ENCODE measurements at regions not wholly inside any gene's neighbourhood (a gene's known extent, or its start where the extent isn't known, plus 50 kb on each side); places are given as distances from the start of the nearest gene placed in this dataset.
"Not testable (repeated sequence)": the region's sequence is repeated elsewhere in the genome, so short reads cannot be mapped to it uniquely, and the experiment has no call there.

DNA sequence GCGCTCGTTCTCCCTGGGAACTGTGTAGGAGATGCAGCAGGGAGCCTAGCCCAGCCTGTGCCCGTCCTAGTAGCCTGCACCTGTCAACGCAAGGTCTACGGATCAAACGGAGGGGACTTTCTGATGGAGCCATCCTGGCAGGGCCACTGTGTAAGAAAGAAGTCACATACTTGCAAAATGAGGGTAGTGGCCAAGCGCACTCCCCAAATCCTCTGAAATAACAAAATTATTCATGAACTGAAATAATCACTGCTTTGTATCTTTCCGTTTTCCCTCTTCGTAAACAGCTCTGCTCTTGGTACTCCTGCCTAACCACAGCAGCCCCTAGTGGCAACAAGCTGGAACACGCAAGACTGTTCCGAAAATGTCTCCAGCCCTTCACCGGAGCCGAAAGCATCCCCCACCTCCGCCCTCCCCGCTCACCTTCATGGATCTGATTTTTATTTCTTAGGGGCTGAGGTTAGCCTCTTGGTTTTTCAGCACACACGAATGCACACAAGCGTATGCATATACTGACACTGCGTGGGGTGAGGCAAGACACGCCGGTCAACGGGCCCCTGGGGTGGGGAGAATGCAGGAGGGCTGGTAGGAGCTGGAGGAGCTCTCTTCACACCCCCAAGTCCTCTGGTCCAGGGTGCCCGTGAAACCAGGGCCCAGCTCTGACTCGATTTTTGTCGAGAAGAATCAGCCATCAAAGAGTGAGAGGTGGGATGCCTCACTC, 100.8 kb downstream of the ABCC12 start:
- DNase-seq, result peak; percentile 27

DNA sequence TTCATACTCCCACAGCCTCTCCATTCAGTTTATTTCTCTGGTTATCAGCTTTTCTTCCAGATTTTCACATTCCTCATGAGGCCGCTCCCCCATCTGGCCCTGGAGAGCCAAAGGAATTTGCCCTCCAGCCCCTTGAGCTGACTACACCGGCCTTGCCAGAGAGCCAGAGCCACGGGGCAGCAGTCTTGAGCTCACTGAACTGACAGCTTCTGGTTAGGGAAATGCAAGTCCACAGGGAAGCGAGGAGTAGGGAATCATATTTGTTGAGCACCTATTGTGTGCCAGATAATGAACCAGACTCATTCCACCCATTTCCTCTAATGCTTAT, 102.4 kb downstream of the ABCC12 start:
- no peak for DNase-seq

DNA sequence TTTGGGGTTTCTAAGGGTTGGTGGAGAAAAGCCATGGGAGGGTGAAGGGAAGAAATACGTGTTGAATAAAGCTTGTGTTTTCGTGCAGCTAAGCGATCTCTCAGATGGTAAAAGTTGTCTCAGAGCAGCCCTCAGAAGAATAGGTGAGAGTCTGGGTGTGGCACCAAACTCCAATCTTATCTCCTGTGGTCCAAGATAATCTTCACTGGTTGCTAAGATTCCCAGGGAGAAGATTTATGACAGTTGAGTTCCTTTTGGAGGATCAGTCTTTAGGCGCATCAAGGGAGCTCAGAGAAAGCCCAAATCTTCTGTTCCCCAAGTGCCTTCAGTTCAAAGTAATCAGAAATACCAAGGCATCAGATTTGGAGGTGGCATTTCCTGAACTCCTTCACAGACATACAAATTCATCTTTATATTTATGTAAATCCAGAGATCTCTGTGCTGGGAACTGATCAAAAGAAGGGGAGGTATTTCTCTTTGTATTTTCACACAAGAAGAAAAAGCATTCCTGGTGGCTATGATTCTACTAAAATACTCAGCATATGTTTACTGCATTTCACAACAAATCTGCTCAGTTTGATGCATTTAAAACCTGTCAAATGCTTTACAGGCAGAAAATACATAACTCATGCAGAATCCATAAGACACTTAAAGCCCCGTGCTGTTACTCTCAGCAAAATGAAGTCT, 102.9 kb downstream of the ABCC12 start:
- DNase-seq, result no peak

DNA sequence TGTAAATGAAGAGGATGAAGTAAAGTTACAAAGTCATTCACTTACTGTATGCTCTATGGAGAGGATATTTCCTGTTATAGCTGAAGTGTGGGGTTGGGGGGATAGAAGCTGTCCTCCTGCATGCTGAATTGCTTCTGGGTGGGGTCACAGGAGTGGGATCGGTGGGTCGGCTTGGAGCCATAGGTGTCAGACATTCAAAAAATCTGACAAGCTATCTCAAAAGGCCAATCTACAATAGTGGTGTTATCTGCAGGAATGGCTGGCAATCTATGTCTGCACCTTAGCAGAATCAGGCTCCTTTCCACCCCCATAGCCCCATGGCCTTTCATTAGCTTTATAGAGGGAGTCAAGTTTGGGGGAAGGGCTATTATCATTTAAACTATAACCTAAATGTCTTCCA, 104.9 kb downstream of the ABCC12 start:
- DNase-seq, result no peak

DNA sequence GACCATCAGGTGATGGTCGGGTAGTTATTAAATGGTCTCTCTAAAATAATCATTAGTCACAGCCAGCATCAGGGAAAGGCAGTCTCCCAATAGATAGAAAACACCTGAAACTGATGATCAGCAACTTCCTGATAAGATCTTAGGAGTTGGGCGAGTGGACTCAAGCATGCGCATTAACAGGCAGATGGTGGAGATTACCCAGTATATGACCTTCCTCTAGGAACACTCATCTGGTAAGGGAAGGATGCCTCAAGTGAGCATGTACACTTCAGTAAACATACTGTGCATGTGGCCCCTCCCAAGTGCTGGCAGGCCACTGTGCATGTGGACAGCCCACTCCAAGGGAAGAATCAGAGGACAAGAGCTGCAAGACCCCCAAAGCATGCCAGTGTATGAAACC, 105.9 kb downstream of the ABCC12 start:
- DNase-seq, result no peak

DNA sequence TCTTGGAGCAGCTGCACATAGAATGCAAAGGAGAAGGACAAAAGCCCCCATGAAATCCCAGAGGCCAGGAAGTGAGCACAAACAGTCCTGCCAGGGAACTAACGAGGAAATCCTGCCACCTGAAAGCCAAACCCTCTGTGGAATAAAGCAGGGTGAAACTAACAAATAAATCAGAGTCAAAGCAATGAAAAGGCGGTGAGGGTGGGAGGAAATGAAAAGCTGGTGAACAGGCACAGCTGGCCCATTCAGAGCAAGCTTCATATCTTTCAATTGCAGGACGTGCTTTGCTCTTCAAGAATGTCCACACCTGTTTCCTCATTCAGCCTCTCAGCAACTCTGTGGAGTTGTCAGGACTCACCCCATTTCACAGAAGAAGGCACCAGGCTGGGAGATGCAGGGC, 108.1 kb downstream of the ABCC12 start:
- no peak for DNase-seq

DNA sequence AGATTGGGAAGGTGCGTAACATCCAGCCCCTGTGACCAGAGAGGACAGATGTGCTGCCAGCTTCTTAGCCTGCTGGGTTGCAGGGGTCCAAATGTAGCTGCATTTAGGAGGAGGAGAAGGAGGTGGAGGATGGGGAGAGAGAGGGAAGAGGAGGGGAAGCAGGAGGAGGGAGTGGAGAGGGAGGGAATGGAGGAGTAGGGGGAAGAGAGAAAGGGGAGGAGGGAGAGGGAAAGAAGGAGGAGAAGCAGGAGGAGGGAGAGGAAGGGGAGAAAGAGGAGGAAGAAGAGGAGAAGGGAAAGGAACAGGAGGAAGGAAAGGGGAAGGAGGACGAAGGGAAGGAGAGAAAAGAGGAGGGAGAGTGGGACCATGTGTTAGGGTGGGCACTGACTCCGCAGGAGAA, 108.6 kb downstream of the ABCC12 start:
- DNase-seq, result no peak

DNA sequence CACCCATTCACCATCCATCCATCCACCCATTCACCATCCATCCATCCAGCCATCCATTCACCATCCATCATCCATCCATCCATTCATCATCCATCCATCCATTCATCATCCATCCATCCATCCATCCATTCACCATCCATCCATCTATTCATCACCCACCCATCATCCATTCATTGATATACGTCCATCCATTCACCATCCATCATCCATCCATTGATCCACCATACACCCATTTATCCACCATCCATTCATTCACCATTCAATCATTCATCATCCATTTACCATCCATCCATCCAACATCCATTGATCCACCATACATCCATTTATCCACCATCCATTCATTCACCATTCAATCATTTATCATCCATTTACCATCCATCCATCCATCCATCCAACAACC, 111.7 kb downstream of the ABCC12 start:
- DNase-seq, result no peak

DNA sequence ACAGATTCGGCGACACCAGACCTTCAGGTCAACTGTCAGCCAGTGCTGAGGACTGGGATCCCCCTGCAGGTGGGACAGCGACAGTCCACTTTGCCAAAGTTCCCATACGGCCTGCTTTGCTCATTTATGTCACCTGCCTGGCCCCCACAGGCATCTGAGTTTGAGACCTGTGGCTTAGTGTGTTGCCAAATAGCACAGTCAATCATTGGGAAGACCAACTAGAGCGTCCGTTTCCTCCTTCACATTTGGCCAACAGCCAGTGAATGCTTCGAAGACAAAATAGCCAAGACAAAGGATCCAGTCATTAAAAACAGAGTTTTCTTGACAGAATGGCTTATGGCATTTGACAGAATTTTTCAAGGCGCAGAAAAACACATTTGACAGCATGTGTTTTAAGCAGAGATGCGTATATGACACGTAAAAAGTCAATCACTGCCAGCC, 113.8 kb downstream of the ABCC12 start:
- DNase-seq, result no peak

DNA sequence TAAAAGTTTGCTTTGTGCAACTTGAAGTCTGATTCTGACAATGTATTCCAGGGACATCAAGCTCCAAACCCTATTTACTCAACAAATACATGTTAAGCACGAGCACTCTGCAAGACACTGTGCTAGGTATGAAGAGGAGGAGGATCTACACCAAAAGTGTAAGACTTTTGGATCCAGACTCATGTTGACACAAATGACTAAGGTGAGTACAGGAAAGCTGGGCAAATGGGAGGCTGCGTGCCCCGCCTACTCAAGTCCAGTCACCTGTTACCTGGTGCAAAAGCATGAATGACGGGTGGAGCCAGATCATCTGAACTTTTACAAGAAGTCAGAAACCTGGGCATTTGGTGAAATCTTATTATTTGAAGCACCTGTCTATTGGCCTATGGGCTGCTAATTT, 120.7 kb downstream of the ABCC12 start:
- DNase-seq, result no peak

DNA sequence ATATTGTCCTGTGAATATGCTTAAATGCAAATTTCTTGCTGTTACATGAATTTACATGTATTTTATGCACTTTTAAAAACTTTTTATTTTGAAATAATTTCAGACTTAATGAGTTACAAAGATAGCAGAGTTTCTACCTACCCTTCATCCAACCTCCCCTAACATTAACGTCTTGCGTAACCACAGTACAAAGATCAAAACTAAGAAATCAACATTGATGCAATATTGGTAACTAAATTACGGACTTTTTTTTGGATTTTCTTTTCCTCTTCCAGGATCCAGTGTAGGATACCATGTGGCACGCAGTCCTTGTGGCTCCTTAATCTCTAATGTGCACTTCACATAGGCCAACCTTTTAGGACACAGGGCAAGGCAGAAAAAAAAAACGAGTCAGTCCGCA, 124.9 kb downstream of the ABCC12 start:
- no peak for DNase-seq

DNA sequence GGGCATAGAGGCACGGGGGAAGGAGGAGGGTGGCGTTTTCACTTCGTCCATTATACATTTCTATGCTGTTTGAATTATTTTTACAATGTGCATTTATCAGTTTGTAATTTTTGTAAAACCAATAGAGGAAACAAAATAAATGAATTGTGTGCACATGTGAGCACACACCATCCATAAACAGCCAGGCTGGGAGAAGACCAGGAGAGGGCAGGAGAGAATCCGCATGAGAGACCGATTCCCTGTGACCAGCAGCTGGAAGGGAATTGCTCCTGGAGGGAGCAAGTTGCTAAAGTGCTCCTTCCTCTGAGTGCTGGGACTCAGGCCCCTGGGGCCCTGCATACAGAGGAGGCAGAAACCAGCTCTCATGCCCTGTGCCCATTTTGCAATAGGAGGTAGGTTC, 126.0 kb downstream of the ABCC12 start:
- no peak for DNase-seq

DNA sequence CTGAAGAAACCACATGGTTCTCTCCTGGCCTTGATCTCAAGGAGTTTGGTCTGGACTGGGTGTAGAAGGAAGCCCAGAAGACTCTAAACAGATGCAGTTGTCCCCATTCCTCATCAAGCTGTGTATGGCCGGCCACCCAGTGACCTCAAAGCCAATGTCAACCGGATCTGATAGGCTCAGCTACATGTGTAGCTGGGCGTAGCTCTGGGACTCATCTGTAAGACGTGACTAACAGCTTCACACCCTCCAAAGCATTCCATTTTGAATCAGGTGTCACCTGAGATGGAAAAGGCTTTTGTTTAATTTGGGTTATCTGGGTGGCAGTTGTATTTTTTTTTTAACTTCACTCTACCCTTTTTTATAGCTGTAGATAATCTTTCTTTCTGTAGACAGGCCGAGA, 130.4 kb downstream of the ABCC12 start:
- no peak for DNase-seq

DNA sequence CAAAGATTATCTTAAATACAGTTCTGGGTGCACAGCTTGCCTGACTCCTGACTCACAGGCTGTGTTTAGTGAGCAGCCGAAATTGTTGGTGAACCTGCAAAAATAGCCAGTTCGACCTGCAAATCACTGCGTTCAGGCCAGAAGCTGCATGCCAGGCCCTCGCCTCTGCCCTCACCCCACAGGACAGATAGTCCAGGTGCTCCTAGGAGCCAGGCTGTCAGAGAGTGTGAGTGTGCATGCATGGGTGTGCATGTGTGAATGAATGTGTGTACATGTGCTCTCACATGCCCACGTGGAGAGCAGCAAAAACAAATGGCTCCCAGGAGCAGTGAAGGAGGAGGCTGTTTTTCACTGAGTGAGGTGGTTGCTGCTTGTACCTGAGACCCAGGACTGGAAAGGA, 131.8 kb downstream of the ABCC12 start:
- DNase-seq, result no peak

DNA sequence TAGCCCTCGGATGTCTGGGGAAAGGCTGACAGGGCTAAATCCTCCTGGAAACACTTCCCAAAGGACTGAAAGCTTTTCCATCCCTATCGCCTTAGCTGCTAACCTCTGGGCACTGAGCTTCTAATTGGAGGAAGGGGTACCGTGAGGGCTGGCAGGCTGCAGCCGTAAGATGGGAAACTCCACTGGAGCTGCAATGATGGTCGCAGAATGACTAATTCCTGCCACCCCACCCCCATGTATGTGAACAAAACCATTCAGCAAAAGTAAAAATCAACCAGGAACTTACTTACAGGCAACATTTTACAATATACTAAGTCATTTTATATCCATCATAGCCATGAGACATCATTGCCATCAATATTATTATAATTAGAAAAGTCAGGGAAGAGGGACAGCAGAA, 133.3 kb downstream of the ABCC12 start:
- DNase-seq, result no peak

DNA sequence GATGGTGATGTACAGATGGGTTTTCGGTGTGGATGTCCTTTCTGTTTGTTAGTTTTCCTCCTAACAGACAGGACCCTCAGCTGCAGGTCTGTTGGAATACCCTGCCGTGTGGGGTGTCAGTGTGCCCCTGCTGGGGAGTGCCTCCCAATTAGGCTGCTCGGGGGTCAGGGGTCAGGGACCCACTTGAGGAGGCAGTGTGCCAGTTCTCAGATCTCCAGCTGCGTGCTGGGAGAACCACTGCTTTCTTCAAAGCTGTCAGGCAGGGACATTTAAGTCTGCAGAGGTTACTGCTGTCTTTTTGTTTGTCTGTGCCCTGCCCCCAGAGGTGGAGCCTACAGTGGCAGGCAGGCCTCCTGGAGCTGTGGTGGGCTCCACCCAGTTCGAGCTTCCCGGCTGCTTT, 135.2 kb downstream of the ABCC12 start:
- DNase-seq, result not testable (repeated sequence)

DNA sequence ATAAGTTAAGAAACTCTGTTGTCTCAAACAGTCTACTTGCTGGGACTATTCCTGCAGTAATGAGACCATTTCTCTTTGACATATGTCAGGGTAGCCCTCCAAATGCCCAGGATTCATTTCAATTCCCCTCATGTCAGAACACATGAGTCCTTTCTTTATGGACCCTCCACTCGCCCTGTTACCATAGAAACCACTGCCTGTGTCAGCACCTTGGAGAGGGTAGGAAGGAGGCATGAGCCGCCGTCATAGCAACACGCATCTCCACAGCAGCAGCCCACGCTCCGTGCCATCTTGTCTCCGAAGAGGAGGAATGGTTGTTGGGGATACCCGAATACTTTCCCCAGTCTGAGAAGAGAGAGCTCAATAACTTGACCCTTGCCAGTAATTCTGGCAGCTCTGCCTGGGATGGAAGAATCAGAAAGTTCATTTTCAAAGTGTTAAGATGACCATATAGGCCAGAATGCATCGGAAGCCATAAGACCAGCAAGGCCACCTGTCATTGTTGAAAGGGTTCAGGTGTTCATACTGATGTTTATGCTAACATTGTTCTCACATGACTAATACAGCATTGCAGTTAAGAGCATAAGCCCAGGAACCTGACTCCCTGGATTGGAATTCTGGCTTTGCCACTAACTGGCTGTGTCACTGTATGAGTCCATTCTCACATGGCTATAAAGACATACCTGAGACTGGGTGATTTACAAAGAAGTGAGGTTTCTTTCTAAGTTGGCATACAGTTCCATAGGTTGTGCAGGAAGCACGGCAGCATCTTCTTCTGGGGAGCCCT, 141.3 kb downstream of the ABCC12 start:
- DNase-seq, result no peak

DNA sequence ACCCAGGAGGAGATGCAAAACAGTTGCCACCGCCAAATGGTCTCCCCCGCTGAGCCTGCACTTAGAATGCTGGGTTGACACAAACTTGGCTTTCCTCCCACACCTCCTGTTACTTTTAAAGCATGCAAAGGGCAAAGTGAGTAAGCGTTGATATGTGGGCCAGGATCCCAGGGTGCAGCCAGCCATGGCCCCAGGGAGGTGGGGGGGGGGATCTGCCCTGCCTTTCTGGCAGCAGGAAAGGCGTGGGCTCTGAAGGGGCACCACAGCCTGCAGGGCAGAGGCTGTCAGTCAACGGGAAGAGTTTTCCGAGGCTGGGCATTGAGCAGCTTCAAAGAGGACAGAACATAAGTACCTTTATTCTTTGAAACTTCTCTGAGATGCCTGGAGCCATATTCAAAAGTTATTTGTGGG, 142.3 kb downstream of the ABCC12 start:
- DNase-seq, result no peak

DNA sequence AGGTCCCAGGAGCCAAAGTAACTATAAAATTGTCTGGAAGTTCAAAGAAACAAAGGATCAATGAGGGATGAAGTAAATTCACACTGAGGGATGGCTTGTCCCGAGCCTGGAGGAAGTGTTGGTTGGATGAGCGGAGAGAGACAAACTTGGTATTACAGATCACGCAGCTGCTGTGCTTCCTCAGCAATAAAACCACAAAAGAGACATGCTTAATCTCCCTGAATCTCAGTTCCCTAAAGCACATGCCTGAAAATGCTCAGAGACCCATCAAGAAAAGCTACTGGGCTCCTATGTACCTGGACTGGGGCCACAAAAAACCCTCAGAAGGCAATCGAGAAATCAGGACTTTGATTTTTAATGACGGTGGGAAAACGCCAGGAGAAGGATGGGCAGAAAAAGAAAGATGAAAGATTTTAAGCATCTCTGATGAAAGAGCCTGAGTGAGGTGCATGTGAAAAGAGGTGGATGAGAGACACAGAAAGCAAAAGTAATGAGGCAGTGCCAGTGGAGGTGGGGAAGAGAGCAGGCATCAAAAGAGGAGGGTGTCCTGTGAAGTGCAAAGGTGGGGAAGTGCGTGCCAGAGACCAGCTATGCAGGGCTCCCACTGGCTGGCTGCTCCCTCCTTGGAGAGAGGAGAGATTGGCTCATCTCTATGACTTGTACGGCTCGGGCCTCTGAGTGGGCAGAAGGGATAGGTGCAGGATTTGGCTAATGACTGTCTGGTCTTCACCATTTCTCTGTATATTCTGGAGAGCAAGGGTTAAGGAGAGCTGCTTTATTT, 143.7 kb downstream of the ABCC12 start:
- DNase-seq, result no peak

DNA sequence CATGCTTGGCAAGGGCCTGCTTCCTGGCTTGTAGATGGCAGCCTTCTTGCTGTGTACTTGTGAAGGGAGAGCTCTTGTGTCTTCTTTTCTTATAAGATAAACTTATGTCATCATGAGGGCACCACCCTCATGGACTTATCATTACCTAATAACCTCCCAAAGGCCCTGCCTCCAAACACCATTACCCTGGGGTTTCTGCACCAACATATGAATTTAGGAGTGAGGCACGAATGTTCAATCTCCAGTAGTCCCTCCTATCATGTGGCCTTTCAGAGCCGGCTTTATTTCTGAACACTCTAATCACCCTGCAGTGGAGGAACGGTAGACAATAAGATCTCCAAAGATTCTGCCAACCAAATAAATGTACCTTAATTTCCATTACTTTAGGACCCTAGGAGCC, 144.3 kb downstream of the ABCC12 start:
- DNase-seq, result no peak

DNA sequence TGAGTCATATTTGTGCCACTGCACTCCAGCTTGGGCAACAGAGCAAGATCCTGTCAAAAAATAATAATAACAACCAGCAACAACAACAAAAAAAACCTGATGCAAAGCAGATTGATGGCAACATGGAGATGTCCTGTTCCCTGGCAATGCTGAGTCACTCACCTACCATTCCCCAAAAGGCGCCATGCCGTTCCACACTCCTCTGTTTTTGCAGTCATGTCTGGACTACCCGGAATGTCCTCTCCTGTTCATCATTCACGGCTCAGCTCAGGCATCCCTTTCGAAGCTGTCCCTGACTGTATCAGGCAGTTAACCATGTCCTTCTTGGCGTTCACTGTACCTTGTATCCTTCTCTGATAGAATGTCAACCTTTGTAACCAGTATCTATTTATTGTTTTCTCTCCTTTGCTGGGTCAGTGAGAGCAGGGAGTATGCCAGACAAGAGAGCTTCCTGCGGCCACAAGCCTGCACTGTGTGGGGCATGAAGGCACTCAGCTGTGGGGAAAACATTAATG, 147.7 kb downstream of the ABCC12 start:
- DNase-seq, result no peak

DNA sequence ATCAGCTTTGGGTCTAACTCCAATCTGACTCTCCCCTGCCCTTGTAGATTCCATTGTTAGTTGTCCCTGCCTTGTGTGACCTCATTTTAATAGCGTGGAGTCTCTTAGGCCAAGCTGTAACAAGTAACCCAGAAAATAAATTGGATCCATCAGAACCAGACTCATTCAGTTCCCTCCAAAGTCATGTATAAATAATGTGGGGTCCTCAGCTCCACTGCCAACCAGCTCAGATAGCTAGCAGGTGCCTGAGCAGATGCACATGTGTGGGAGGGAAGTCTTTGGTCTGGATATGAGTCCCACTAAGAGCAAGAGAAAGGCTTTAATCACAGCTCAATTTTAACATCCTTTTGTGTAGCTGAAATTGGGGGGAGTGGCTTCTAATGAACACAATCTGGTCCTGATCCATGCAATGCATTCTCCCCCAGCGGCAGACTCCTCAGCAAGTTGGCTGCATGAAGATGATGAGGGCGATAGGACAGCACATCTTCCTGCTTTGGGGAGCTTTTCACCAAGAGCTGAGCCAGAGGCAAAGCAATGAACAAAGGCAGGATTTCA, 151.6 kb downstream of the ABCC12 start:
- no peak for DNase-seq

Measured in stimulated activated CD4-positive, alpha-beta T cell treated with anti-CD3 and anti-CD28 coated beads, Interleukin-4, amount 100 ng/mL, for 1 hour (primary cell).